ENCODE measurements at regions not wholly inside any gene's neighbourhood (a gene's known extent, or its start where the extent isn't known, plus 50 kb on each side); places are given as distances from the start of the nearest gene placed in this dataset.

DNA sequence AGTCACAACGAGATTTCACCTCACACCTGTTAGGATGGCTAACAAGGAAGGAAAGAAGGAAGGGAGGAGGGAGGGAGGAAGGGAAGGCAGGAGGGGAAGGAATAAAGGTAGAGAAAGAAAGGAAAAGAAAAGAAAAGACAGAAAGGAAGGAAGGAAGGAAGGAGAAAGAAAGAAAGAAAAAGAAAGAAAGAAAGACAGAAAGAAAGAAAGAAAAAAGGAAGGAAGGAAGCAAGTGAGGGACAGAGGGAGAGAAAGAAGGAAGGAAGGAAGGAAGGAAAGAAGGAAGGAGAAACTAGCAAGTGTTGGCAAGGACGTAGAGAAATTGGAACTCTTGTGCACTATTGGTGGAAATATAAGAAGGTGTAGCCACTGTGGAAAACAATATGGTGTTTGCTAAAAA is 52.2 kb downstream of the CCDC185 start:
- no peak for DNase-seq

- DNase-seq = no peak
These were observed 60.7 kb downstream of the CCDC185 start for GRCh38 chr1:223453902-223454301.

- DNase-seq = no peak
These were observed 61.7 kb downstream of the CCDC185 start for GRCh38 chr1:223454959-223455358.

DNA sequence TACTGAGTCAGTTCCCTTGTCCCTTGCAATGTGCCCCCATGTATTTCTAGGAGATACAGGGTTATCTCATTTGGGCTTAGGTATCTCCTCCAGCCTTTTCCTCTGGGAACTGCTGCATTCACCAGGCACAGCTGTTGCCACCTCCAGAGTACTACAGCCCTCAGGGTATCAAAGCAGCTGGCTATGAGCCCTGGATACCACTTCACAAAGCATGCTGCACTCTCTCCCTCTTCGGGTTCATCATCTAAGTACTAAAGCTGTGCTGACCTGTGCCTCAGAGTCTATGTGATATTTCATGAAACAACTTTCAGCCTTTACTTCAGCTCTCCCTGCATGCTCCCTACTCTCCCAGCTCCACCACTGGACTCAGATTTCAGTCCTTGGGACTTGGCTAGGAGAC is 62.3 kb downstream of the CCDC185 start:
- DNase-seq = no peak

DNA sequence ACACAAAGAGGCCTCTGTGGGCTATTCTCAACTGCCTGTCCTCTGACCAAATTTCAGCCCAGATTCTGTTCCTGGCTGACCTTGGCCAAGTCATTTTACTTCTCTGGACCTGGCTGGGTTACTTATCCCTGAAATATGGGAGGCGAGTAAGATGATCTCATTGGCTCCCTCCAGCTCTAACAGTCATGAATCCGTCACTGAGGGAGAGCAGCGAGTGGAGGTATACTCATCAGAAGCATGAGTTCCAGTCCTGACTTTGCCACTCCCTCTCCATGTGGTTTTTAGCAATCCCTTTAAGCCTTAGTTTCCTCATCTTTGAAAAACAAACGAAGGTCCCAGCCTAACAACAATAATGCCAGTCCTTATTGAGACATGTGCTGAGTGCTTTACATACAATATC is 63.5 kb downstream of the CCDC185 start:
- no peak for DNase-seq

DNA sequence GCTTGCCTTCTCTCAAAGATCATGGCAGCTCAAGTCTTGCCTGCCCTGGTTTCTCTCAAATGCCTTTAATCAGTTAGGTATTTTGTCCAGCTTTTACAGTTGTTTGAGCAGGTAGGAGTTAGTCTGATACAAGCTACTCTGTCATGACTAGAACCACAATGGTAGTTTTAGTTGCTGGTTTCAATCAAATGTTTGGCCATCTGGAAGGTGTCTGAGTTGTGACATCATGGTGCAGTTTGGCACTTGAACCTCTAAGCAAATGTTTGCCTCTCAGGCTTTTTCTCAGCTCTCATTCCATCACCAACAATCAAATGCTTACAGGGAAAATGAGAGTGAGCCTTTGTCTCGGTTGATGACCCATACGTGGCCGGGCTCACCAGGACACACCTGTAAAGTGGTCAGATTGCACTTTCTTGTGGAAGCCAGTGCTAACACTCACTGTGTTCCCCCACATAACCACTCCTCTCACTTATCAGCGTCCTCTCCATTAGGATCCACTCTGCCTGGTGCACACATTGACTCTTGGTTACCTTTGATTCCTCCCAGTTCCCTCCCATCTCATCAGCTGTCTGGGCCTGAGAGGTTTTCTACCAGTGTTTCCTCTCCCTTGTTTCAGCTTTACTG is 67.5 kb downstream of the CCDC185 start:
- no peak for DNase-seq

DNA sequence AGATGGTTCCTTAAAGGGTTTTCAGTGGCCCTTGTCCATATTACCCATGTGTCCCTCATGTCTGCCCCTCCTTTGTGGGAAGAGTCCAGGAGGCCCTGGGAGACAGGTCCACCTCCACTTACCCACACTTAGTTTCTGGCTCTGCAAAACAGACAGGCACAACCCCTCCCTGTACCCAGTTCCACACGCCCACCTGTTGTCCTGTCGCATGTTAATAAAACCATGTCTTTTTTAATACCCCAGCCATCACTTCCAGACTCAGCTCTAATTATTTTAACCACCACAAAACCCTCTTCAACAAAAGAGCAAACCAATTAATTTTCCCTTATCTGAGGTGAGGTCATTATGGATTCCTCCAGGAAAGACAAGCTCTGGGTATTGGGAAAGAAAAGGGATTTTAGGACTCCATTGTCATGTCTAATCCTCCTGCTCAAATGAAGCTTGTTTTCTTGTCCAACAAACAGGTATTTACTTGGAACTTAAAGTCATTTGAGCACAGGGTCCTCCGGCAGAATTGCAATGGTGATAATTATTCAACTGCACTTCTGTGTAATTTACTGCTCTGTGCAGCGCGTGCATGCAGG is 68.9 kb downstream of the CCDC185 start:
- peak in 1 of 2 experiments; percentile 3 for DNase-seq

DNA sequence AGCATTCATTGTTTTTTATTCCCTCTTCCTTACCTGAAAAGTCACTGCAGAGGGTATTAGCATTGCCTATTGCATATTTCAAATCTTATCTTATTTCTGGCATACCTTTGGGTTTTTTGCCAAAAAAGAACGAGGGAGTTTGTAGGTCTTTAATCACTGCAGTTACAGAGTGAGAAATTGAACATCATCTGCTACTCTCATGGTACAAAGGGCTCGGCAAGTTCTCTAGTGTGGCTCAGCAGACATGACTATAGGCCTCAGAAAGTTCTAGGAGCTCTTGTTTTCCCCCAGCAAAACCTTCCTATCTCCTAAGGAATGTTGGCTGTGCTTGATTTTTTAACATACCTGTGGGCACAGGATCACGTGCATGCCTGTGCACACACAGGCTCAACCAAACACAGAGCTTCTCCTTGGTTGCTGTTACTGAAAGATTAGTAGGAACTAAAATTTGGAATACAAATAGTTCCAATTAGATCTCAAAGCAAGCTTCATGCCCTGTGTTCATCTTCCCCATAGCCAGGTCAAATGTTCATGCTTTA is 69.7 kb downstream of the CCDC185 start:
- no peak for DNase-seq

GRCh38 chr1:223466151-223466550 is 72.9 kb downstream of the CCDC185 start:
- DNase-seq = no peak

- no peak for DNase-seq
These were observed 78.4 kb downstream of the CCDC185 start for GRCh38 chr1:223471566-223471965.

- no peak for DNase-seq
These were observed 78.8 kb downstream of the CCDC185 start for GRCh38 chr1:223472057-223472456.

DNA sequence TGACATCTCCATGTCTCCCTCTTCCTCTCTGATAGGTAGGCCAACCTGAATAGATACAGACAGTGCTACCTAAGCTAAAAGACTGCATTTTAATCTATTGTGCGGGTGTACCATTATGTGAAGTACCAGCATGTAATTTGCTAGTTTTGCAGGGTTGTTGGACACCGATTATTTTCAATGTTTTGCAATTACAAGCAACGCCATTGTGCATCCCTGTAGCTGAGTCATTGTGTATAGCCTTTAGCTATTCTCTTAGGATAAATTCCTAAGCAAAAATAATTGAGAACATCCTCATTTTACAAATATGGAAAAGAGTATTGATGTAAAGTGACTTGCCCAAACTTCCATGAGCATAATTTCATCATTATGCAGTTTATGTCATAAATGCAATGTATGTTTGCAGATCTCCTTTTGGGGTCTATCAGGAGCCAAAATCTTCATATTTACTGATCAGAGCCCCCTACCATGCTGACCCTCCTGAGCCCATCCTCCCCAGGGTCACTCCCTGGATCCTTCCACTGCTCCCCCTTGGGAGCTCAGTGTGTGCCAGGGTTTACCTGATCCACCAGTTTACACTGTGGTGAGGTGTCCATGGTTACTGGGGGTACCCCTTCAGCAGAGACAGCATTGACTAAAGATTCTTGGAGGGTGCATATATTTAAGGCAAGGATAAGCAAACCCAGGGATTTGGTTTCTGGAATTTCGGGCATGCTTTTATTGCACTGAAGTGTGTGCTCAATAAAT is 80.6 kb downstream of the CCDC185 start:
- no peak for DNase-seq

- DNase-seq = no peak
These were observed 81.6 kb downstream of the CCDC185 start for GRCh38 chr1:223474804-223475203.

DNA sequence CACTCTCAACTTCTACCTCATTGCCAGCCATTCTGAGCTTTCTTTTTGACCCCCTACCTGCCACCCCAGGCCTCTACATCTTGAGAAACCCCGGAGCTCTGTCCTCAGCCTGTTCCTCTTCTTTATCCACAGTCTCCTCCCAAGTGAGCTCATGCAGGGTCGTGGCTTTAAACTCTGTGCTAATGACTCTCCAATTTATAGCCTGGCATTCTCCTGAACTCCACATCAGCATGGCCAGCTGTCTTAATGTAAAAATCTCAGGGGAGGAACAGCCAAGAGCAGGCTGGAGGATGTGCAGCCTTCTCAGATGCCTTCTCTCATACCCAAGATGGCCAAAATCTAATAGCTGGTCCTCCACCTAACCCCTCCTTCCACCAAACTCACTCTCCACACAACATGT is 84.2 kb downstream of the CCDC185 start:
- no peak for DNase-seq

- no peak for DNase-seq
These were observed 85.4 kb downstream of the CCDC185 start for GRCh38 chr1:223478606-223479005.

GRCh38 chr1:223479261-223479660 is 86.0 kb downstream of the CCDC185 start:
- no peak for DNase-seq

GRCh38 chr1:223479718-223480425 is 86.7 kb downstream of the CCDC185 start:
- DNase-seq = peak in 1 of 2 experiments; percentile 10

- DNase-seq = no peak
These were observed 88.9 kb downstream of the CCDC185 start for GRCh38 chr1:223482132-223482531.

DNA sequence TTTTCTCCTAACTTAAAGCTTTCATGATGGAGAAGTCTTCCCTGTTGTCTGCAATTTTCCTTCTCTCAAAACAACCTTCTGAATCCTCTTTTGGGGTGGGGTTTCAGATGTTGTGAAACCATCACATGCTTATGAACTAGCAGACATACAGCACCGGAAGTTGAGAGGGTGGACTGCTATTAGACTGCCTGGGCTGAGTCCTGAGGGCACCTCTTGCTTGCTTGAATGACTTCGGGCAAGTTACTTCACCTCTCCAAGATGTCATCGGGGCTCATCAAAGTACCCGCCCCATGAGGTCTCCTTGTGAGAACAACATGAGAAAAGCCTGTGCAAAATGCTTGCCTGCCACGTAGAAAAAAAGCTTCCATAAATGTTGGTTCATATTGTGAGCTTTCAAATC is 89.6 kb downstream of the CCDC185 start:
- DNase-seq = no peak

GRCh38 chr1:223483511-223483910 is 90.3 kb downstream of the CCDC185 start:
- no peak for DNase-seq

DNA sequence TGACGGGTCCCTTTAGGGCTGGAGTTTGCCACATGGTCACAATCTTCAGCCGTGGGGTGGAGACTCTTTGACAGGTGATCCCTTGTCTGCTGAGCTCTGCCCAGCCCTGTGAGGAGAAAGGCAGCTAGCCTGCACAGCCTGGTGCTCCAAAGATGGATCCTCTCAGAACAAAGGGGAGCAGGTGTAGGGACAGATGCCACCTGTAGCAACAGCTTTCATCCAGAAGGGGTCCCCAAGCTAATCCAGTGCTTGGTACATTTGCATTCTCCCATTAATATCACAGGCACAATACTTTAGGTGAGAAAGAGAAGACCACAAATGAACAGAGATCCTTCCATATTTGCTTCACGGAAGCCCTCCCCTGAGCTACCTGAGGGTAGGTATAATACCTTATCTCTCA is 93.2 kb downstream of the CCDC185 start:
- DNase-seq = peak; percentile 26 to 42

DNA sequence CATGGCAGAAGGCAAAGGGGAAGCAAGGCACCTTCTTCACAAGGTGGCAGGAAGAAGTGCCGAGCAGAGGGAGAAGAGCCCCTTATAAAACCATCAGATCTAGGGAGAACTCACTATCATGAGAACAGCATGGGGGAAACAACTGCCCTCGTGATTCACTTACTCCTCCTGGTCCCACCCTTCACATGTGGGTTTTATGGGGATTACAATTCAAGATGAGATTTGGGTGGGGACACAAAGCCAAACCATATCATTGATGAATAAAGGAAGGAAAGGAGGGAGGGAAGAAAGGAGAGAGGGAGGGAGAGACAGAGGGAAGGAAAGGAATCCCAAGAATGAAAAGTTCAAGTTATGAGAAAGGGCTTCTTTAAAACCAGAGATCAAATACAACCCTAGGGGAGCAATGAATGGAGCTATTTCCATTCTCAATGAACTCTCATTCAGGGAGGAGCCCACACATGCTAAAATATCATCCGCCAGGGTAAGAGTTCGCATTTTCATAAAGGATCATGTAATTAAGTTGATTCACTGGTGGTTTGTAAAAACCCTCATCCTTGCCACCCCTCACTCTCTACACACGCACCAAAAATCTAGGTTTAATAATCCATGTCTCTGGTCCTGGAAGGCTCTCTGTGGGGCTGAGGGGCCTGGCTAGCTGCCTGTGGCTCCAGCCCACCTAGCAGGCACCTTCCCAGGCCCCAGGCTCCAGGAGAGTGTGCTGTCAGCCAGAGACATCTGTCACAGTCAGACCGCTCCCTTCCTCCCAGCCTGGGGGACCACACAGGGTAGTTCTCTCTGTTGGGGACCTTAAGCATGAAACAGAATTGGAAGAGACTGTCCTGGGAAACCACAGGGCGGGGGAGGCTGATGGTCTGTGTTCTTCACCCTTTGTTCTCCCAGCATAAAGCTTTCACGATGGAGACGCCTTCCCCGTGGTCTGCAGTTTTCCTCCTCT is 94.0 kb downstream of the CCDC185 start:
- DNase-seq = no peak
